Left lung (tissue), 4 donors: ENCODE measurements at regions not wholly inside any gene's neighbourhood (a gene's known extent, or its start where the extent isn't known, plus 50 kb on each side); places are given as distances from the start of the nearest gene placed in this dataset.

ENCODE experiments used
- ATAC-seq: fragments of 200-7000 bp; cut with Tn5 transposase; one replicate; pipeline ENCODE4 v1.9.1; 2020; ENCODE audit warnings: moderate library complexity
- DNase-seq, 4 donors: peaks; one replicate each; pipeline ENCODE4 v3.0.0-alpha.2; 2013 to 2020
- H3K27ac ChIP-seq, 2 donors: fragments of 200-600 bp; sonication (generic) in 1 of 2; one replicate each; pipeline versions ENCODE4 v1.5.0 to v1.8.0; 2020 to 2021
- H3K27me3 ChIP-seq, 2 donors: fragments of 200-600 bp; sonication (generic) in 1 of 2; one replicate each; pipeline versions ENCODE4 v1.5.0 to v1.8.0; 2020 to 2021
- H3K36me3 ChIP-seq, 2 donors: fragments of 200-600 bp; sonication (generic) in 1 of 2; one replicate each; pipeline versions ENCODE4 v1.5.0 to v1.8.0; 2020 to 2021
- H3K4me1 ChIP-seq, 2 donors: fragments of 200-600 bp; one replicate each; pipeline ENCODE4 v1.8.0; 2021
- H3K4me3 ChIP-seq, 2 donors: fragments of 200-600 bp; sonication (generic) in 1 of 2; one replicate each; pipeline versions ENCODE4 v1.5.0 to v1.8.0; 2020 to 2021; ENCODE audit warnings: mild to moderate bottlenecking in 1 of 2
- H3K9me3 ChIP-seq, 2 donors: fragments of 200-600 bp; sonication (generic) in 1 of 2; one replicate each; pipeline versions ENCODE4 v1.5.0 to v1.8.0; 2020 to 2021
- CTCF ChIP-seq, 2 donors: fragments of 200-600 bp; sonication (generic) in 1 of 2; IDR thresholded peaks; one replicate each; pipeline versions ENCODE4 v1.5.0 to v1.8.0; 2021; ENCODE audit warnings: antibody characterized with exemption in 2 of 2
- intact Hi-C, 2 donors: fragments of 100-400 bp; cut with DNase I; formaldehyde crosslinking; loops; one replicate each; pipeline versions ENCODE4 v1.11.2 to v1.14.2; 2022
- donor health status: DM: no; HTN: yes; CAD: no.
- donor health status: DM: no; HTN: no; CAD: no.

DNA sequence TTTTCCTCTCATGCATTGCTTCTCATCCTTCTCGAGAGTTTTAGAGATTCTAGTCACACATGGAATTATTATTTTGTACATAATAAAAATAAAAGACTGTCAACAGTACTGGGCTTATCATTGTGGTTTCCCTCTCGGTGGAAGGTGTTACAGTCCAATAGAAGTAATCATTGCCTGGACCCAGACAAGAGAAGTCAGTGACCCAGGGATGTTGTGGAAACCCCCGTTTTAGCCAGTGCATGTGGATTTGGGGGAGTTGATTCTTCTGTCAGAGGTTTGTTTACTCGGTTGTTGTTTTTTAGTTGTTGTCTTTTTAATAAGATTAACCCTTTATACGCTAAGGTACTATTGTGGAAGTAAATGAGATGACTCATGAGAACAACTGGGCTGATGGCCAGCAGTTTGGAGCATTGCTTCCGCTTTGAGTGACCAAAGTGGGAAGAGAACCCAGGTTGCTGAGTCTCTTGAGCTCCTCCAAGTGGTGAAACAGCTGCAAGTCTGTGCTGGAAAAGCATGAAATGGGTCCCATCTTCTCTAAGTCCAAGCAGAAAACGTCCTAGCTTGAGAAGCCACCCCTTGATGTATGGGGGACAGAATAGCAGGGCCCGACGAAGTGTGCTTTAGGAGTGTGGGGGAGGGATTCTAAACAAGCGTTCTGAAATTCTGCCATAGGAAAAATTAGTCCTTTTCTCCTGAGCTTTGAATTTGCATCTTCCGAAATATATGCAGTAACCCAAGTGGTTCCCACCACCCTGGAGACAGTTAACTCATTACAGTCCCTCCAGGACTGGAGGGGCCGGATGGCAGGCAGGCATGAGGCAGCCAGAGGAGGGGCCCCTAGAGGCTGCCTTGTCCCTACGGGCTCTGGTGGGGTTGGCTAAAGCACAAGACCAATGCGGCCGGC is 61.8 kb upstream of the GPR45 start:
- DNase-seq (peak in 2 of 4 donors; percentile 41 to 55), ATAC-seq (peak; percentile 70)
- Histone ChIP-seq H3K4me1 (no peaks in the 10 kb centered on the region), H3K27me3 (peaks cover 0 to 13% of the 10 kb centered on the region in 2 donors), H3K9me3 (no peaks in the 10 kb centered on the region), H3K36me3 (no peaks in the 10 kb centered on the region), H3K4me3 (no peak overlapping the region), H3K27ac (no peak overlapping the region)
- TF ChIP-seq CTCF (IDR thresholded peaks at IDR 0.05) = peak; percentile 9 to 33
- intact Hi-C loops = no loop called here

- no peak for DNase-seq
Observed at GRCh38 chr2:105180491-105180972, 61.0 kb upstream of the GPR45 start.

DNA sequence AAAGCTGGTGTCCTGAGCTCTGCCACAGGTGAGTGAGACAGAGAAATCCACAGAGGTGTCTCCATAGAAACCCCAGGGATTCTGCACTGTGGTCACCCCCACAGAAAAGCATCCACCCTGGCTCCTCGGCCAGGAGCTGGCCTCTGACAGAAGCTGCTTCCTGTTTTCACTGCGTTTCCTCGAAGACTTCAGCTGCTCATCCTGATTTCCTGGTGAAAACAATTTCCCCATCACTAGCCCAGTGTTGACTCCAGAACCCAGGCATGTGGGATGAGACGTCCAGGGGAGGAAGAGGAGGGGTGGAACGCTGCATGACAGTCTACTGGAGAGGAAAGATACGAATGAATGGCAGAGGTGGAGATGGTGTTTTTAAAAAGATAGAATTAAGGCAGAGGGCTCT is 60.3 kb upstream of the GPR45 start:
- no peak overlapping the region for H3K27ac ChIP-seq
- H3K36me3 ChIP-seq = no peaks in the 10 kb centered on the region
- no peaks in the 10 kb centered on the region for H3K4me1 ChIP-seq
- intact Hi-C loops = no loop called here
- DNase-seq (no peak), ATAC-seq (no peak)
- H3K27me3 ChIP-seq = peaks cover 0 to 5% of the 10 kb centered on the region in 2 donors
- H3K9me3 ChIP-seq = no peaks in the 10 kb centered on the region
- H3K4me3 ChIP-seq = no peak overlapping the region
- TF ChIP-seq CTCF (IDR thresholded peaks at IDR 0.05) = no peak

More at GRCh38 chr2:105180491-105180972, 61.0 kb upstream of the GPR45 start:
- no peak for ATAC-seq
- H3K4me3 ChIP-seq = no peak overlapping the region
- no peak for TF ChIP-seq CTCF (IDR thresholded peaks at IDR 0.05)
- no peaks in the 10 kb centered on the region for H3K9me3 ChIP-seq
- no peaks in the 10 kb centered on the region for H3K36me3 ChIP-seq
- intact Hi-C loops = no loop called here
- peaks cover 0 to 13% of the 10 kb centered on the region in 2 donors for H3K27me3 ChIP-seq
- no peaks in the 10 kb centered on the region for H3K4me1 ChIP-seq
- H3K27ac ChIP-seq = no peak overlapping the region

DNA sequence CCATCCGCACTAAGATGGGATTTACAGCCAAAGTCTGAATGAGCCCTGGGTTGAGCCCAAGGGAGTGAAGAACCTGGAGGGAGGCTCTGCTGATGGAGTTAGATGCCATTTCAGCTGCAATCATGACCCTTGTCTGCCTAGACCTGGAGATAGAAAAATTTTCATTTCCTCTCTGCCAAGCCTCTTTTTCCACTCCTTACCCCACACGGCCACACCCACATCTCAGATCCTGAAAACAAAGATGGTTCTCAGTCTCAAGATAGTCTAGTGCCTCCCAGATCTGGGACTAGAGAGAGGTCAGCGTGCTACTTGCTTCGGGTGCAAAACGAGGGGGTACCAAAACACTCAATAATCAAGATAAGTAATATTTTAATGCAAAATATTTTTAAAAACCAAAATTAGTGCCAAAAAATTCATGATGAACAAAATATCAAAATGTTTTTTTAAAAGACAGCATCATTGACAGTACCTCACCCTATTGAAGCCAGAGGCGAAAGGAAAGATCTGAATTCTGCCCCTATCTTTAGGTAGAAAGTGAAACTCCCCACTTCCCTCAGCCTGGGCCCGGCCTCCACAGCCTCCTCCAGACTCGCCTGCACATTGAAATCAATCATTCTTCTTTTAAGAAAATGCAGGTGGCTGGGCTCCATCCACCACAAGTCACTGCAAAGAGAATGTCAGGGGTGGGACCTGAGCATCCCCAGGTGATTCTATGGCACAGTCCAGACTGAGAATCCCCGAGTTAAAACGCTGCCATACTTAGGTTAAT is 57.8 kb upstream of the GPR45 start:
- H3K27ac ChIP-seq = no peak overlapping the region

More for the DNA sequence above, 57.8 kb upstream of the GPR45 start:
- TF ChIP-seq CTCF (IDR thresholded peaks at IDR 0.05) = no peak
- no peaks in the 10 kb centered on the region for H3K36me3 ChIP-seq
- intact Hi-C loops = no loop called here
- H3K27me3 ChIP-seq = peaks cover 0 to 3% of the 10 kb centered on the region in 2 donors
- H3K4me3 ChIP-seq = no peak overlapping the region
- no peaks in the 10 kb centered on the region for H3K9me3 ChIP-seq
- no peaks in the 10 kb centered on the region for H3K4me1 ChIP-seq
- no peak for DNase-seq
- ATAC-seq = no peak
